Esophagus (tissue), 2 donors: ENCODE measurements at regions not wholly inside any gene's neighbourhood (a gene's known extent, or its start where the extent isn't known, plus 50 kb on each side); places are given as distances from the start of the nearest gene placed in this dataset.
"Not testable (repeated sequence)": the region's sequence is repeated elsewhere in the genome, so short reads cannot be mapped to it uniquely, and the experiment has no call there.

Experiments used
- H3K27ac ChIP-seq, 2 donors: one replicate each; pipeline ENCODE4 v1.5.1; 2013; ENCODE audit warnings: low read depth in 2 of 2, mild to moderate bottlenecking in 2 of 2, inconsistent platforms in 1 of 2, low read length in 1 of 2, moderate library complexity in 1 of 2
- H3K27me3 ChIP-seq, 2 donors: one replicate each; pipeline ENCODE4 v1.6.1; 2013; ENCODE audit warnings: low read length in 2 of 2, control low read depth in 1 of 2, mild to moderate bottlenecking in 1 of 2; ENCODE audit not compliant: insufficient read depth in 2 of 2, control insufficient read depth in 1 of 2
- H3K36me3 ChIP-seq, 2 donors: one replicate each; pipeline ENCODE4 v1.6.1; 2013; ENCODE audit warnings: low read length in 1 of 2; ENCODE audit not compliant: control insufficient read depth in 2 of 2, insufficient read depth in 2 of 2
- H3K4me1 ChIP-seq, 2 donors: one replicate each; pipeline ENCODE4 v1.6.1; 2013; ENCODE audit warnings: low read length in 1 of 2; ENCODE audit not compliant: control insufficient read depth in 2 of 2, insufficient read depth in 2 of 2
- H3K4me3 ChIP-seq, 2 donors: one replicate each; pipeline ENCODE4 v1.5.1; 2013; ENCODE audit warnings: low read length in 2 of 2, mild to moderate bottlenecking in 2 of 2, low read depth in 1 of 2, moderate library complexity in 1 of 2
- H3K9me3 ChIP-seq, 2 donors: one replicate each; pipeline ENCODE4 v1.6.1; 2013; ENCODE audit warnings: mild to moderate bottlenecking in 2 of 2, low read depth in 1 of 2, low read length in 1 of 2, moderate library complexity in 1 of 2; ENCODE audit not compliant: control insufficient read depth in 2 of 2, insufficient read depth in 1 of 2
- WGBS, 2 donors: extraction: QIAGEN DNeasy Blood & Tissue Kit; methylation state at CpG; one replicate each; pipeline ENCODE4 v1.1.7; 2013; 5-methylcytosine and 5-hydroxymethylcytosine counted together
- donor health status: healthy with polysubstance abuse.
- donor health status: Bipolar disorder and iron deficiency.

DNA sequence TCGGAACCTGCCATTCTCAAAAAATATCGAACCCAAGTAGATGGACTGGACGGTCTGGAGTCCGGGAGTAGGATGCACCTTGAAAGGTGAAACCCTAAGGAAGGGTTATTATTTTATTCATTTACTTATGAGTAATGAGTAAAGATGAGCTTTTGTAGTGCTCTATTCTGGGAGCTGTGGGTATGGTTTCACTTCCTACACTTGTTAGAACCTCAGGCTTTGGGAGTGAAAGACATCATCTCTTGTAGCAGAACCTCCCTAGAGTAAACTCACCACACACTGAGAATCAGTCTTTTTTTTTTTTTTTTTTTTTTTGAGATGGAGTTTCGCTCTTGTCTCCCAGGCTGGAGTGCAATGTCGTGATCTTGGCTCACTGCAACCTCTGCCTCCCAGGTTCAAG is 389.4 kb upstream of the AUTS2 start:
- Histone ChIP-seq H3K27ac (no peak overlapping the region), H3K9me3 (no peaks in the 10 kb centered on the region), H3K4me3 (no peak overlapping the region), H3K27me3 (no peaks in the 10 kb centered on the region), H3K4me1 (no peaks in the 10 kb centered on the region), H3K36me3 (no peaks in the 10 kb centered on the region)
- WGBS, 2 donors: 84 to 88% methylated on average over 6 of the region's 6 CpGs

DNA sequence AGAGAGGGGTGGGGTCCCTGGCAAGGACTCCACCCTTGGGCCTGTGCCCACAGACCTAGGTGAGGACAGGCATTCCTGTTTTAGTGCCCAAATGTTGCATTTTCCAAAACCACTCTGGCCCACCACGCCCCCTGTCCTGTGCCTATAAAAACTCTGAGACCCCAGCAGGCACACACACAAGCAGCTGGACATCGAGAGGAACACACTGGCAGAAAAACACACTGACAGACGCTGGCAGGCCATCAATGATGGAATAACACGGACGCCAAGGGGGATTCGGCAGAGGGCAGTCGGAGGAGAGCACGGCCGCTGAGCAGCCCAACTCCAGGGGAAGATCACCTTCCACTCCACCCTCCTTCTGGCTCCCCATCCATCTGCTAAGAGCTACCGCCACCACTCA is 386.9 kb upstream of the AUTS2 start:
- no peaks in the 10 kb centered on the region for H3K27me3 ChIP-seq
- H3K9me3 ChIP-seq: no peaks in the 10 kb centered on the region
- no peaks in the 10 kb centered on the region for H3K36me3 ChIP-seq
- no peak overlapping the region for H3K27ac ChIP-seq
- no peaks in the 10 kb centered on the region for H3K4me1 ChIP-seq
- WGBS, 2 donors: 78 to 88% methylated on average over 10 of the region's 10 CpGs
- H3K4me3 ChIP-seq: no peak overlapping the region

DNA sequence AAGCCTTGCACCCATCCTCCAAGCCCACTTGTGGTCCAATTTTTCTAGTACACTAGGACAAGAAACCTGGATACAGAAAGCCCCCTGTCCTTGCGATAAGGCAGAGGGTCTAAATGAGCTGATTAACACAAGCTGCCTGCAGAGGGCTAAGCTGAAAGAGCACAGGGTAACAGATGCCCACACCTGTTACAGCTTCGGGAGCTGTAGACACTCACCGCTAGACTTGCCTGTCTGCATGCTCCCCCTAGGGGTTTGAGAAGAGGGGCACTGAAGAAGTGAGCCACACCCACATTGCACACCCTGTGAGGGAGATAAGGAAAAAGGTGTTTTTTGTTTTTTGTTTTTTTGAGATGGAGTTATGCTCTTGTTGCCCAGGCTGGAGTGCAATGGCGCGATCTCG is 386.5 kb upstream of the AUTS2 start:
- Histone ChIP-seq H3K27ac (no peak overlapping the region), H3K4me3 (no peak overlapping the region), H3K27me3 (no peaks in the 10 kb centered on the region), H3K4me1 (no peaks in the 10 kb centered on the region), H3K9me3 (no peaks in the 10 kb centered on the region), H3K36me3 (no peaks in the 10 kb centered on the region)
- 67 to 79% methylated on average over 6 of the region's 6 CpGs for WGBS, 2 donors

DNA sequence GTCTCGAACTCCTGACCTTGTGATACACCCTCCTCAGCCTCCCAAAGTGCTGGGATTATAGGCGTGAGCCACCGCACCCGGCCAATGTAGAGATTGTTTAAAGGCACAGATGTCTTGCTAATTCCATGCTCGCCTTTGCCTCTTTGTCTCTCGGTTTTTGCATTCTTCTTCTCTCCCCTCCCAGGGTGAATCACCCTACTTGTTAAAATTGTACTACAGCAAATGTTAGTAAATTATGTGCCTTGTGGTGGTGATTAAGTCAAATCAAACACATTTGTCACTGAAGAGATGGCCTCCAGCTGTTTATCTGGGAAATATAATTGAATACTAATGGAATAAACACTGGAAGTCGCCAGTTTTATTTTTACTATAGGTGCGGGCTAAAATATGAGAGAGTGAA is 384.4 kb upstream of the AUTS2 start:
- 49 to 50% methylated on average over 8 of the region's 8 CpGs for WGBS, 2 donors
- Histone ChIP-seq H3K4me1 (no peaks in the 10 kb centered on the region), H3K27ac (no peak overlapping the region), H3K27me3 (no peaks in the 10 kb centered on the region), H3K9me3 (no peaks in the 10 kb centered on the region), H3K4me3 (no peak overlapping the region), H3K36me3 (no peaks in the 10 kb centered on the region)

DNA sequence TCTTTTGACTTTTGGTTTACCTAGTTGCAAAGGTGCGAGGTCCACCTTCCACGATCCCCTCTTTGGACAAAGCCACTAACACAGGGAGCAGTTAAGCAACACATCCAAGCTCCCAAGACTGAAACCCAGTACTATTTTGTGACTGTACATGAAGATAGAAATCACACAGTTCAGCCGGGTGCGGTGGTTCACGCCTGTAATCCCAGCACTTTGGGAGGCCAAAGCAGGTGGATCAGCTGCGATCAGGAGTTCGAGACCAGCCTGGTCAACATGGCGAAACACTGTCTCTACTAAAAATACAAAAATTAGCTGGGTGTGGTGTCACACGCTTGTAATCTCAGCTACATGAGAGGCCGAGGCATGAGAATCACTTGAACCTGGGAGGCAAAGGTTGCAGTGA is 382.8 kb upstream of the AUTS2 start:
- 90 to 94% methylated on average over 10 of the region's 10 CpGs for WGBS, 2 donors
- not testable (repeated sequence) for H3K27ac ChIP-seq, H3K36me3 ChIP-seq, H3K4me1 ChIP-seq, H3K27me3 ChIP-seq, H3K4me3 ChIP-seq, H3K9me3 ChIP-seq

DNA sequence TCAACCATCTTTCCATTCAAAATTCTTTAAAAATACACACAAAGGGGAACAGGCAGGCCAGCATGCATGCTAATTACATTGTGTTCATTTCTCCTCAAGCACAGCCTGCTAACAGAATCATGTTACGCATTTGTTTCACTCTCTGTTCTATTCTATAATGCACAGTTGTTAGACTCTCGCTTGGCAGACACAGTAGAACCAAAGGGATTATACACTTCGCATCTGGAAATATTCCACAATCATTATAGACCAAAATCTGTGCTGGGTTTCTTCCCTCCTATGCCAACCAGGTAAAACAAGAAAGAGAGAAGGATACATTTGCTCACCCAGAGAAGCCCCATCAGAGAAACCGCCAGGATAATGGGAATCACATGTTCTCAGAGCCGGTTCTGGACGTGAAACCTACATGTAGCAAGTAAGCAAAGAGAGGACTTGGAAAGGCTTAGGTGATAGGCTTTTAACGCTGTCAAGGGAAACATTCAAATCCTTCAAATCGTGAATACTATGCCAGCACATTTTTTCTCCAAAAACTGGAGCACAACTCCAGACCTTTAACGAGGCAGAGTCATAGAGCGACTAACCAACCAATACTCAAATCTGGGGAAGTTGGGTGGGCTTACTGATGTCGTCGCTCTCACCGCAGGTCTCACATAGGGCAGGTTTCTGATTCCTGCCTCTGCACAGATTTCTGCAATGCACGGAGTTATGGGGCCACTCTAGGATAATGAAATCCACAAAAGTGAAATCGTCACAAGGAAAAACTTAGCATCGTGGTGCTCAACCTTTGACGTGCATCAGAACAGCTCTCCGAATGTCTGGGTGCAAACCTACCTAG is 380.5 kb upstream of the AUTS2 start:
- Histone ChIP-seq H3K4me1 (no peaks in the 10 kb centered on the region), H3K27me3 (no peaks in the 10 kb centered on the region), H3K9me3 (no peaks in the 10 kb centered on the region), H3K27ac (no peak overlapping the region), H3K36me3 (no peaks in the 10 kb centered on the region), H3K4me3 (no peak overlapping the region)
- 71 to 75% methylated on average over 18 of the region's 18 CpGs for WGBS, 2 donors

DNA sequence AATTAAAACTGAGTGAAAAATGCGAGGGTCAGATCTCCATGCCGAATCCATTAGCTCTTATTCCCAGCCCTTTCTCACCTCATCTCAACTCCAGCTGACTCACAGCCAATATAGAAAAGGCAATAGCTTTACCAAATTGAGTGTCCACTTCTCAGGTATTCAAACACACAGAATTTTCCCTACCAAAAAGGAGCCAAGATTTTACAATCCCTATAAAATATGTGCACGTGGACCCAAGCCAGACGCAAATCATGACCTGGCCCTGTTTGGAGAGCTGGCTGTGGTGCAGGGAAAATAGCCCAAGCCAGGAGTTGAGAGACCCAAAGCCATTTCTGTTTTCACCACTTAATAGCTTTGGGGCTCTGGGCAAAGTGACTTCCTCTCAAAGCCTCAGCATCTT is 379.7 kb upstream of the AUTS2 start:
- WGBS, 2 donors: 56 to 67% methylated on average over 4 of the region's 4 CpGs
- H3K9me3 ChIP-seq: no peaks in the 10 kb centered on the region
- H3K4me1 ChIP-seq: no peaks in the 10 kb centered on the region
- H3K27ac ChIP-seq: no peak overlapping the region
- no peaks in the 10 kb centered on the region for H3K27me3 ChIP-seq
- no peaks in the 10 kb centered on the region for H3K36me3 ChIP-seq
- H3K4me3 ChIP-seq: no peak overlapping the region

DNA sequence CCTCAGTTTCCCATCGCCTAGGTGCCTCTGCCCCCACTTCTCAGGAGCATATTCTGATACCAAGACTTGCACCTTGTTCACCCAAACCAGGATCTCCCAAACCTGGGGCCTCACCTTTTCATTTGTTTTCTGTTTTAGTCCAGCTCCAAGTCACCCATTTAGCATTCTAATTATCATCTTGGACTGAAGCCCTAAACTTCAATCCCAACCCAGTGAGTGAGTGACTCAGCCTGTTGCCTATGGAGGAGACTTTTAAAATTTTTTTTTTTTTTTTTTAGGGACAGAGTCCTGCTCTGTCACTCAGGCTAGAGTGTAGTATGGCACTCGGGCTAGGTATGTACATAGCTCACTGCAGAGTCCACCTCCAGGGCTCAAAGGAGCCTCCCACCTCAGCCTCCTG is 378.9 kb upstream of the AUTS2 start:
- Histone ChIP-seq H3K9me3 (no peaks in the 10 kb centered on the region), H3K4me1 (no peaks in the 10 kb centered on the region)
- 80 to 87% methylated on average over 2 of the region's 2 CpGs for WGBS, 2 donors

DNA sequence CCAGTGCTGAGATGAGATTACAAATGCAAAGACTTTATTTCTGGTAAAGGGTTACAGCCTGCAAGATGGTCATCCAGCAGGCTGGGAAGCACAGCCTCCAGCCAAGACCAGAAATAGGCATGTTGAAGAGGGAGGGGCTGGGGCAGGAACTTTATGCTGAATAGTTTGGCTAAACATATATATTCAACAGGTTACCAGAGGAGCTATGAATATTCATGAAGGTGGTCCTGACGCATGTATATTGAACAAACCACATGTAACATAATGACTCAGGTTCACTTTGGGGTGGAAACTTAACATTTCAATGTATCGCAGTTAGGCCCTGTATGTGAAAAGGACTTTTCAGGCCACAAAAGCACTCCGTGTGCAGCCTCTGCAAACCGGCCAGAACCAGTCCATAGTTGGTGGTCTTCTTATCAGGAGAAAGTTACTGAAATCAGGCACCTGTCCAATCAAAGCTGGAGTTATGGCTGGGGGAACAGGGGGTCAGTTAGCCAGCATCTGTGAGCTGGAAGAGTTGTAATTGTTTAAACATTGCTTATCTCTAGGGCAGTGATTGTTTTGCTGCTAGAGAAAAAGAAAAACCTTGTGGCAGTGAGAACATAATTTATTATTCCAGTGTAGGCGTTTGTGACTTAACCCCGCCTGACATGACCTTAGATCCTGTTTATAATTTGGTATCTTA is 372.9 kb upstream of the AUTS2 start:
- Histone ChIP-seq H3K4me3 (no peak overlapping the region), H3K4me1 (no peaks in the 10 kb centered on the region), H3K9me3 (no peaks in the 10 kb centered on the region), H3K27me3 (no peaks in the 10 kb centered on the region), H3K36me3 (no peaks in the 10 kb centered on the region), H3K27ac (no peak overlapping the region)
- WGBS, 2 donors: 71 to 80% methylated on average over 6 of the region's 6 CpGs

More for the DNA sequence above, 378.9 kb upstream of the AUTS2 start:
- Histone ChIP-seq H3K4me3 (no peak overlapping the region), H3K27ac (no peak overlapping the region), H3K27me3 (no peaks in the 10 kb centered on the region), H3K36me3 (no peaks in the 10 kb centered on the region)
